Stimulated activated CD4-positive, alpha-beta T cell treated with anti-CD3 and anti-CD28 coated beads, Interleukin-4, amount 100 ng/mL, for 1 hour (primary cell): ENCODE measurements at regions not wholly inside any gene's neighbourhood (a gene's known extent, or its start where the extent isn't known, plus 50 kb on each side); places are given as distances from the start of the nearest gene placed in this dataset.

Source experiments
- DNase-seq: peaks from one replicate; pipeline ENCODE4 v3.0.0-alpha.2; 2020

- DNase-seq: no peak
Measured at GRCh38 chr21:19724081-19724480, 1274.1 kb upstream of the NCAM2 start.

DNA sequence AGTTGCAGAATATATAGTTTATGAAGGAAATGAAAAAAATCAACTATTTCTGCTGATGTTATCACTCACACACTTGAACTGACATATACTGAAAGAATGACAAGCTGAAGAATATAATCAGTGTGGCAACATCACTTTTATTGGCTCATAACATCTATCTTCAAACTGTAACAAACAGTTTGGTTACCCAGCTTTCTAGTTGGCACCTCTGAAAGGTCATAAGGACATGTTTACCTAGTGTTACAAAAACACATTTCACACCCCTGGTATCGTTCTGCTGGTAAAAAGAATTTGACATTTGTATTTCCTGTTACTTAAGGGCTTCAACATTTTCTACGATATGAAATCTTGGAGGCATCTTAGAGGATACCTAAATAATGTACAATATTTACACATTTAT is 1267.0 kb upstream of the NCAM2 start:
- DNase-seq: no peak

- DNase-seq: no peak
Measured at GRCh38 chr21:19759836-19760235, 1238.4 kb upstream of the NCAM2 start.

DNA sequence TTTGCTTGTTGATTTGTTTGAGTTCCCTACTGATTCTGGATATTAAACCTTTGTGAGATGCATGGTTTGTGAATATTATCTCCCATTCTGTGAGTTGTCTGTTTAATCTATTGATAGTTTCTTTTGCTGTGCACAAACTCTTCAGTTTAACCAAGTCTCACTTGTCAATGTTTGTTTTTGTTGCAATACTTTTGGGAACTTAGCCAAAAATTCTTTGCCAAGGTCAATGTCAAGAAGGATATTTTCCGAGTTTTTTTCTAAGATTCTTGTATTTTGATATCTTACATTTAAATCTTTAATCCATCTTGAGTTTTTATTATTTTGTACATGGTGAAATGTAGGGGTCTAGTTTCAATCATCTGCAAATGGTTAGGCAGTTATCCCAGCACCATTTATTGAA is 1230.7 kb upstream of the NCAM2 start:
- no peak for DNase-seq

DNA sequence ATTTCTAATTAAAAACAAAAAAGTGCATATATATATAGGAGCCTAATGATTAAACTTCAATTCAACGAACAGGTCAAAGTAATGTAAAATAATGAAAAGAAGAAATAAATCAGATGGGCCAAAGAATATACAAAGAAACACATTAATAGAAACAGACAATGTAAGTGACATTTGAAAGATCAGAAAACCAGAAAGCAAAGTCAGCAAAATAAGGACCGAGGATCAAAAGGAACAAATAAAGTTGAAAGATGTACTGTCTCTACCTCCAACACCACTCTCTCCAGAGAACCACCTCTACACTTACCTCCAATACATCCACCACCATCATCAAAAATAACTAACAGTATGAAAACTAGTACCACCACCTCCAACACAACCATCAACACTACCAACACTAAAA is 1226.3 kb upstream of the NCAM2 start:
- no peak for DNase-seq

- no peak for DNase-seq
Measured at GRCh38 chr21:19776076-19776475, 1222.1 kb upstream of the NCAM2 start.

DNA sequence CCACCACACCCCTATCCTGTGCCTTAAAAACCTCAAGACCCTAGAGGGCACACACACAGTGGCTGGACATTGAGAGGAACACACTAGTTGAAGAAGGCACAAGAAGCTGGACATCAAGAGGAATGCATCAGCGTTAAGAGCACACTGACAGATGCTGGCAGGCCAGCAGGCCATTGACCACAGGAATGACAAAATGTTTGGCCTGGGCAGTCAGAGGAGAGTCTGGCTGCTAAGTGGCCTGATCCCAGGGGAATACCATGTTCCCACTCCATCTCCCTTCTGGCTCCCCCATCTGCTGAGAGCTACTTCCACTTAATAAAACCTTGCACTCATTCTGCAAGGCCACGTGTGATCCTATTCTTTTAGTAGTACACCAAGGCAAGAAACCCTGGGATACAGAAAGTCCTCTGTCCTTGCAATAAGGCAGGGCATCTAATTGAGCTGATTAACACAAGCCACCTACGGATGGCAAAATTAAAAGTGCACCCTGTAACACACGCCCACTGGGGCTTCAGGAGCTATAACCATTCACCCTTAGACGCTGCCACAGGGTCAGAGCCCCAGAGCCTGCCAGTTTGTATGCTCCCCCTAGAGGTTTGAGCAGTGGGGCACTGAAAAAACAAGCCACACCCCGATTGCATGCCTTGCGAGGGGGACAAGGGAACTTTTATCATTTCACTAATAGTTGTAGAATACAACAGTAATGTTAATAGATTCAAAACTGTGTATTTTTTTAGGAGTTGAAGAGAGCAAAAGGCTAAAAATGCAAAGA is 1216.1 kb upstream of the NCAM2 start:
- DNase-seq: no peak

DNA sequence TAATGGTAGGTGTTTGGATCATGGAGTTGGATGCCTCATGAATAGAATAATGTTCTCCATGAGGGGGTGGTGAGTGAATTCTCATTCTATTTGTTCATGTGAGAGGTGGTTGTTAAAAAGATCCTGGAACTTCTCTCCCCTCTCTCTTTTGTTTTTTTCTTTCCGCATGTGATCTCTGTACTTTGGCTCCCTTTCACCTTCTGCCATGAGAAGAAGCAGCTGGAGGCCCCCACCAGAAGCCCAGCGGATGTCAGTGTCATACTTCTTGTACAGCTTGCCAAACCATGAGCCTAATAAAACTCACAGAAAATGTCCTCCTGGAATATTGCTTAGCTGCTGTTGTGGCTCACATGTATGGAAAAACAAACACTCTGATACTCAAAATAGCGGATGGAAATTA is 1212.3 kb upstream of the NCAM2 start:
- DNase-seq: no peak

DNA sequence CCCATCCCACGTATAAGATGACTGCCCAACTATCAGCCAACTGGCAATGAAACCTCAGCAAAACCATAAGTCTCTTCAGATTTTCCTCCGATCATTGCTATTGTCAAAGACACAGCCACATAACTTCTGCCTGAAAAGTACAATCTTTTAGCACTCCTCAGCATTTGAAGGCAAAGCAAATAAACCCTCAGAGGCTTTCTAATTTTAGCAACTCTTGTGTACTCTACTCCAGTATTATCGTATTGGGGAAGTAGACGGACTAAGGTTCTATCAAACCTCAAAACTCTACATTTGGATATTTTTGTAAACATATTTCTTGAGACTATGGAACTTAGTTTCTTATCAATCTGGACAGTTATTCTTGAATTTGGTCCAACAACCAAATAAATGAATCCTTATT is 1206.2 kb upstream of the NCAM2 start:
- no peak for DNase-seq

- DNase-seq: no peak
Measured at GRCh38 chr21:19807201-19807600, 1191.0 kb upstream of the NCAM2 start.

DNA sequence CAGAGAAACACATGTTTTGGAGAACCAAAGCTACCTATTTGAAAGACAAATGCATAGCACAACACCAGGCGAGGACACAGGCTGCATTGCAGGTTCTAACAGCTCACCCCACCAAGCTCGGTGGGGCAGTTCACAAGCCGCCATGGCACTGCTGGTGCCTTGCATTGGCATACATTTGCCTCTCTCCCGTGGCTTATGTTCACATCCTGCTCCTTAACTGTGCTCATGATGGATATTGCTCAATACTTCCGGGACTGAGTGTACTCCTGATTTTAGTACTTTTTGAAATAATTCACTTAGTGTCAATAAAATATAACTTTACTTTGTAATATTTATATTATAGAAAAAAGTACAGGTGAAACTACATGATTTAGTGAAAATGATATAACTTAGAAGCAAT is 1187.4 kb upstream of the NCAM2 start:
- no peak for DNase-seq

GRCh38 chr21:19830446-19830845 is 1167.8 kb upstream of the NCAM2 start:
- no peak for DNase-seq

GRCh38 chr21:19832551-19832950 is 1165.7 kb upstream of the NCAM2 start:
- no peak for DNase-seq

- DNase-seq: no peak
Measured at GRCh38 chr21:19833082-19833481, 1165.1 kb upstream of the NCAM2 start.

GRCh38 chr21:19842601-19843000 is 1155.6 kb upstream of the NCAM2 start:
- no peak for DNase-seq

- no peak for DNase-seq
Measured at GRCh38 chr21:19844334-19844733, 1153.9 kb upstream of the NCAM2 start.

- no peak for DNase-seq
Measured at GRCh38 chr21:19850157-19850556, 1148.1 kb upstream of the NCAM2 start.

DNA sequence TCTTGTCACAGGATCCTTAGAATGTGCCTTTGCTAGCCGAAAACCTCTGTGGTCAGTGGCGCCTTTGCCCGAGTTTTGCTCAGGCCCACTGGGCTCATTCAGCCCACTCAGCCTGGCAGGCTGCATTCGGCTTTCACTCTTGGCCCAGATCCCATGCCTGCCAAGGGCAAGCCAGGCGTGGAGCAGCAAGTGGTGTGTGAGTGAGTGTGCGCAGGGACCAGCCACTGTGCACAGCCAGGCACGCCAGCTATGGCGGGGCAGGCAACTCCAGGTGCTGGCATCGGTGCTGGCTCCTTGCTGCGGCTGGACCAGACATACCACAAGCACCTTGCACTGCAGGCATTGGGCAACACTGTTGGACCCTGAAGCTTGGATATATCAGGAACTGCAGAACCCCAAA is 1145.1 kb upstream of the NCAM2 start:
- no peak for DNase-seq

DNA sequence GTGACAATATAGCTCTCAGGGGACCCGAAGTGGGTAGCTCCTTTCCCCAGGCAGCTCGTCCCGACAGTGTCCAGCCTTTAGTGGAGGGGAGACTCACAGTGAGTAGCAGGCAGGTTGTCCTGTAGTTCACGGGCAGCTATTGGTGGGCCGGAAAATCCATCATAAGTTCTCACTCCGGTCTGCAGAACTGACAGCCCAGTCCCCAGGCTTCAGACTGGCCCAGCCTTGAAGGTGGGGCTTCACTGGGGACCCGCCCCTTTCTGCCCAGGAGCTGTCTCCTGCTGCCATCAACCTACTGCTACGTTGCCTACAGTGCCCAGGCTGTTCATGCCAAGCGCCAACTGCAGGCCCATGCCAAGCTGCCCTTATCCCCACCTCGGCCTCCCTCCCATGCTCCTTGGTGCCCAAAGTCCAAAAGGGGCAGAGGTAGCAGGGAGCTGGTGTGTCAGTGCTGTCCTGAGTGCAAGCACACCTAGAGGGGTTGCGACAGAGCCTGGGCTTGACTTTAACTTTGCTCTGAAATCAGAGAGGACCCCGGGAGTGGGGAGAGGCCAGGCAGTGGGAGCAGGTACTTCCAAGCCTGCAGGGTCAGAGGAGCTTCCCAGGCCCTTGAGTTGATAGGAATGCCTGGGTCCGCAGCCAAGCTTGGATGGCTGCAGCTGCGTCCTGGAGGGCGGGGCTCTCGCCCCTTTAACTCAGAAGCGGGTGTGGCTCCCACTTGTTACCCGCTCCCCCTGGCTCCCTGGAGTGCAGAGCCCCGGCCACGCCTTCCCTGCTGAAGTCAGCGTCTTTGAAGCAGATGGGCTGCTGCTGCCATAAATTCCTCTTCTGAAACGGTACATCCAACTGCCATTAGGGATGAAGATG is 1144.3 kb upstream of the NCAM2 start:
- DNase-seq: no peak

DNA sequence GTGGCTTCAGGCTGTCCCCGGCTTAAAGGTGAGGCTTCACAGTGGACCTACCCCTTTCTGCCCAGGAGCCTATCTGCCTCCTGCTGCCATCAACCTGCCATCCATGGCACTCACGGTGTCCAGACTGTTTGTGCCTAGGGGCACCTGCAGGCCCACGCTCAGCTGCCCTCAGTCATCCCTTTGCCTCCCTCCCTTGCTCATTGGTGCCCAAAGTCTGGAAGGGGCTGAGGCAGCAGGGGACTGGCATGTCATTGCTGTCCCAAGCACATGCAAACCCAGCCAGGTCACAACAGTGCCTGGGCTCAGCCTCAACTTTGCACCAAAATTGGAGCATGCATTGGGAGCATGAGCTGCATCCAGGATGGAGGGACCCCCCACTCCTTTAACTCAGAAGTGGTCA is 1142.7 kb upstream of the NCAM2 start:
- DNase-seq: no peak

GRCh38 chr21:19864476-19864875 is 1133.7 kb upstream of the NCAM2 start:
- DNase-seq: no peak

DNA sequence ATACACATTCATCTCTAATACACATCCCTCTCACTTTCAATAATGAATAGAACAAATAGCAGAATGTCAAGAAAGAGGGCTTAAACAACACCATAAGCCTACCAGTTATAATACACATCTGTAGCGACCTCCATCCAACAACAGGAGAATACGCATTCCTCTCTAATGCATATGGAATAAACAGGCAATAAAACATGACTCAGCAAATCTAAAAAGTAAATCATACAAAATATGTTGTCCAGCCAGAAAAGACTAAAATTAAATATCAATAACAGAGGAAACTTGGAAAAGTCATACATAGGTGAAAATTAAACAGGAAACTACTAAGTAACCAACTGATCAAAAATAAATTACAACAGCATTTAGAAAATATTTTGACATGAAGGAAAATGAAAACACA is 1127.5 kb upstream of the NCAM2 start:
- DNase-seq: no peak

GRCh38 chr21:19874521-19874920 is 1123.7 kb upstream of the NCAM2 start:
- DNase-seq: no peak

DNA sequence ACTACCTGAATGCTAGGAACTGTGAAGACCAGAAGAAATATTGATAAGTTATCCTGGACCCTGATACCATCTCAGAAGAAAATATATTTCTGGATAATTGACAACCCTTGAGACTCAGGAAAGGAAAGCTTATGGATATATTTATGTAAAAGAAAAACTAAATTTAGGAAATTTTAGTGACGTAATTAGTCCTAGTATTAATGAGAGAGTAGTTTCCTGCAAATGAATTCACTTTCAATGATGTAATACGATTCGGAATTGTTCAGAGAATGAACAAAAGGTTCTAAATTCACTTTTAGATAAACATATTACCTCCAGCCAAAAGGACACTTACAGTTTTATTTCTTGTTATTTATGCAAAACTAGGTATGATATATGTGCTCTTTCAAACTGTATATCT is 1120.1 kb upstream of the NCAM2 start:
- no peak for DNase-seq
